Skeletal muscle tissue (tissue), 3 donors: ENCODE measurements at regions not wholly inside any gene's neighbourhood (a gene's known extent, or its start where the extent isn't known, plus 50 kb on each side); places are given as distances from the start of the nearest gene placed in this dataset.

Experiments used
- H3K27ac ChIP-seq: one replicate; pipeline ENCODE4 v1.7.0; 2013; ENCODE audit warnings: mild to moderate bottlenecking, low read depth, low read length, inconsistent platforms
- H3K27me3 ChIP-seq, 3 donors: one replicate each; pipeline ENCODE4 v1.7.0; 2013; ENCODE audit warnings: low read length in 3 of 3; ENCODE audit not compliant: control insufficient read depth in 3 of 3, insufficient read depth in 3 of 3
- H3K36me3 ChIP-seq, 3 donors: one replicate each; pipeline ENCODE4 v1.7.0; 2013; ENCODE audit warnings: low read length in 3 of 3; ENCODE audit not compliant: control insufficient read depth in 3 of 3, insufficient read depth in 3 of 3
- H3K4me1 ChIP-seq, 3 donors: one replicate each; pipeline ENCODE4 v1.7.0; 2013; ENCODE audit warnings: low read length in 3 of 3, mild to moderate bottlenecking in 3 of 3; ENCODE audit not compliant: control insufficient read depth in 3 of 3, insufficient read depth in 3 of 3
- H3K4me3 ChIP-seq, 3 donors: one replicate each; pipeline ENCODE4 v1.7.0; 2013; ENCODE audit warnings: low read length in 3 of 3
- H3K9ac ChIP-seq, 3 donors: one replicate each; pipeline ENCODE4 v1.7.0; 2013; ENCODE audit warnings: low read length in 3 of 3, mild to moderate bottlenecking in 3 of 3, moderate library complexity in 2 of 3, low read depth in 1 of 3
- H3K9me3 ChIP-seq, 3 donors: one replicate each; pipeline ENCODE4 v1.7.0; 2013; ENCODE audit warnings: low read length in 3 of 3; ENCODE audit not compliant: control insufficient read depth in 3 of 3
- donor health status: Osteomylitis.

- Histone ChIP-seq H3K27ac (no peak overlapping the region), H3K36me3 (no peaks in the 10 kb centered on the region), H3K4me3 (no peak overlapping the region), H3K9ac (no peak overlapping the region), H3K9me3 (peaks cover 0 to 2% (median 0%) of the 10 kb centered on the region in 3 donors), H3K27me3 (peaks cover 0 to 3% (median 0%) of the 10 kb centered on the region in 3 donors), H3K4me1 (no peaks in the 10 kb centered on the region)
Observed at GRCh38 chr5:175088963-175089362, 355.0 kb downstream of the DRD1 start.

- Histone ChIP-seq H3K27ac (no peak overlapping the region), H3K36me3 (no peaks in the 10 kb centered on the region), H3K4me1 (no peaks in the 10 kb centered on the region), H3K9ac (no peak overlapping the region), H3K27me3 (no peaks in the 10 kb centered on the region), H3K4me3 (no peak overlapping the region), H3K9me3 (peaks cover 0 to 2% (median 0%) of the 10 kb centered on the region in 3 donors)
Observed at GRCh38 chr5:175082866-175083590, 358.6 kb downstream of the MSX2 start.

- Histone ChIP-seq H3K4me1 (no peaks in the 10 kb centered on the region), H3K9me3 (peaks cover 0 to 2% (median 0%) of the 10 kb centered on the region in 3 donors), H3K27me3 (no peaks in the 10 kb centered on the region), H3K9ac (no peak overlapping the region), H3K36me3 (no peaks in the 10 kb centered on the region), H3K27ac (no peak overlapping the region), H3K4me3 (no peak overlapping the region)
Observed at GRCh38 chr5:175082346-175082745, 358.0 kb downstream of the MSX2 start.

GRCh38 chr5:175079707-175080106, 355.3 kb downstream of the MSX2 start:
- H3K36me3 ChIP-seq: no peaks in the 10 kb centered on the region

GRCh38 chr5:175070283-175070682, 345.9 kb downstream of the MSX2 start:
- no peaks in the 10 kb centered on the region for H3K9me3 ChIP-seq
- no peak overlapping the region for H3K27ac ChIP-seq
- H3K36me3 ChIP-seq: no peaks in the 10 kb centered on the region
- H3K27me3 ChIP-seq: no peaks in the 10 kb centered on the region
- H3K9ac ChIP-seq: no peak overlapping the region
- no peaks in the 10 kb centered on the region for H3K4me1 ChIP-seq
- no peak overlapping the region for H3K4me3 ChIP-seq

More at GRCh38 chr5:175079707-175080106, 355.3 kb downstream of the MSX2 start:
- Histone ChIP-seq H3K9me3 (no peaks in the 10 kb centered on the region), H3K9ac (no peak overlapping the region), H3K27ac (no peak overlapping the region), H3K4me1 (no peaks in the 10 kb centered on the region), H3K27me3 (no peaks in the 10 kb centered on the region), H3K4me3 (no peak overlapping the region)

- no peaks in the 10 kb centered on the region for H3K36me3 ChIP-seq
- no peaks in the 10 kb centered on the region for H3K27me3 ChIP-seq
- H3K4me1 ChIP-seq: no peaks in the 10 kb centered on the region
- H3K27ac ChIP-seq: peak overlapping the region; percentile 41
- H3K4me3 ChIP-seq: no peak overlapping the region
- no peaks in the 10 kb centered on the region for H3K9me3 ChIP-seq
- no peak overlapping the region for H3K9ac ChIP-seq
Observed at GRCh38 chr5:175060257-175060656, 335.9 kb downstream of the MSX2 start.

GRCh38 chr5:175059687-175060211, 335.4 kb downstream of the MSX2 start:
- Histone ChIP-seq H3K9ac (no peak overlapping the region), H3K27ac (peak overlapping the region; percentile 41), H3K4me1 (no peaks in the 10 kb centered on the region), H3K36me3 (no peaks in the 10 kb centered on the region), H3K4me3 (peak overlapping the region in 2 of 3 donors; percentile 40 to 45), H3K27me3 (no peaks in the 10 kb centered on the region), H3K9me3 (no peaks in the 10 kb centered on the region)

- Histone ChIP-seq H3K9me3 (no peaks in the 10 kb centered on the region), H3K27me3 (no peaks in the 10 kb centered on the region), H3K4me3 (no peak overlapping the region), H3K4me1 (no peaks in the 10 kb centered on the region), H3K27ac (no peak overlapping the region), H3K9ac (no peak overlapping the region), H3K36me3 (no peaks in the 10 kb centered on the region)
Observed at GRCh38 chr5:175056831-175057230, 332.4 kb downstream of the MSX2 start.

GRCh38 chr5:175054243-175054642, 329.9 kb downstream of the MSX2 start:
- Histone ChIP-seq H3K4me3 (no peak overlapping the region), H3K36me3 (no peaks in the 10 kb centered on the region), H3K4me1 (no peaks in the 10 kb centered on the region), H3K27ac (no peak overlapping the region), H3K9ac (no peak overlapping the region), H3K27me3 (no peaks in the 10 kb centered on the region), H3K9me3 (no peaks in the 10 kb centered on the region)

- no peak overlapping the region for H3K27ac ChIP-seq
- no peaks in the 10 kb centered on the region for H3K9me3 ChIP-seq
- no peak overlapping the region for H3K4me3 ChIP-seq
- H3K4me1 ChIP-seq: no peaks in the 10 kb centered on the region
- no peaks in the 10 kb centered on the region for H3K27me3 ChIP-seq
- no peak overlapping the region for H3K9ac ChIP-seq
- no peaks in the 10 kb centered on the region for H3K36me3 ChIP-seq
Observed at GRCh38 chr5:175052351-175052750, 328.0 kb downstream of the MSX2 start.
